ENCODE measurements at regions not wholly inside any gene's neighbourhood (a gene's known extent, or its start where the extent isn't known, plus 50 kb on each side); places are given as distances from the start of the nearest gene placed in this dataset.

GRCh38 chr15:35306361-35306981, 221.4 kb upstream of the NANOGP8 start:
- no peak for TF ChIP-seq CREB1 (IDR thresholded peaks at IDR 0.05; ENCODE audit: low read depth)
- TF ChIP-seq EGR1 (IDR thresholded peaks at IDR 0.05), result no peak
- TF ChIP-seq EP300 (IDR thresholded peaks at IDR 0.05; ENCODE audit: borderline replicate concordance), result no peak
- no peak for TF ChIP-seq TEAD4 (IDR thresholded peaks at IDR 0.05)
- peak; percentile 68 for TF ChIP-seq USF1 (IDR thresholded peaks at IDR 0.05)
- TF ChIP-seq FOXM1 (IDR thresholded peaks at IDR 0.05; ENCODE audit: borderline replicate concordance, low read depth), result no peak
- TF ChIP-seq NFIC (IDR thresholded peaks at IDR 0.05), result no peak
- no peak for TF ChIP-seq RAD21 (IDR thresholded peaks at IDR 0.05; ENCODE audit: low read depth)

GRCh38 chr15:35305946-35306345, 220.9 kb upstream of the NANOGP8 start:
- TF ChIP-seq ZBTB7A (IDR thresholded peaks at IDR 0.05; ENCODE audit: low read depth) (no peak), TCF12 (IDR thresholded peaks at IDR 0.05; ENCODE audit: low read depth) (no peak), FOXM1 (IDR thresholded peaks at IDR 0.05; ENCODE audit: borderline replicate concordance, low read depth) (no peak), MAX (IDR thresholded peaks at IDR 0.05) (no peak), RAD21 (IDR thresholded peaks at IDR 0.05; ENCODE audit: low read depth) (no peak), USF1 (IDR thresholded peaks at IDR 0.05) (no peak), CEBPB (IDR thresholded peaks at IDR 0.05) (no peak), EP300 (IDR thresholded peaks at IDR 0.05; ENCODE audit: borderline replicate concordance) (no peak), CREB1 (IDR thresholded peaks at IDR 0.05; ENCODE audit: low read depth) (no peak), YY1 (IDR thresholded peaks at IDR 0.05; ENCODE audit: low read depth) (no peak), TAF1 (IDR thresholded peaks at IDR 0.05; ENCODE audit: low read depth) (no peak), REST (IDR thresholded peaks at IDR 0.05; ENCODE audit: low read depth) (no peak), EGR1 (IDR thresholded peaks at IDR 0.05) (no peak), NFIC (IDR thresholded peaks at IDR 0.05) (no peak), TEAD4 (IDR thresholded peaks at IDR 0.05) (no peak)

GRCh38 chr15:35305031-35305550, 220.0 kb upstream of the NANOGP8 start:
- TF ChIP-seq USF1 (IDR thresholded peaks at IDR 0.05) (no peak), EP300 (IDR thresholded peaks at IDR 0.05; ENCODE audit: borderline replicate concordance) (no peak), ZBTB7A (IDR thresholded peaks at IDR 0.05; ENCODE audit: low read depth) (no peak), TCF12 (IDR thresholded peaks at IDR 0.05; ENCODE audit: low read depth) (no peak), EGR1 (IDR thresholded peaks at IDR 0.05) (no peak), RAD21 (IDR thresholded peaks at IDR 0.05; ENCODE audit: low read depth) (no peak), MAX (IDR thresholded peaks at IDR 0.05) (no peak), FOXM1 (IDR thresholded peaks at IDR 0.05; ENCODE audit: borderline replicate concordance, low read depth) (no peak), TAF1 (IDR thresholded peaks at IDR 0.05; ENCODE audit: low read depth) (no peak), TEAD4 (IDR thresholded peaks at IDR 0.05) (no peak), YY1 (IDR thresholded peaks at IDR 0.05; ENCODE audit: low read depth) (no peak), NFIC (IDR thresholded peaks at IDR 0.05) (no peak), REST (IDR thresholded peaks at IDR 0.05; ENCODE audit: low read depth) (no peak)

- TF ChIP-seq EP300 (IDR thresholded peaks at IDR 0.05; ENCODE audit: borderline replicate concordance), result no peak
- no peak for TF ChIP-seq FOXM1 (IDR thresholded peaks at IDR 0.05; ENCODE audit: borderline replicate concordance, low read depth)
- TF ChIP-seq TAF1 (IDR thresholded peaks at IDR 0.05; ENCODE audit: low read depth), result no peak
- TF ChIP-seq ZBTB7A (IDR thresholded peaks at IDR 0.05; ENCODE audit: low read depth), result no peak
- TF ChIP-seq CREB1 (IDR thresholded peaks at IDR 0.05; ENCODE audit: low read depth), result no peak
- no peak for TF ChIP-seq YY1 (IDR thresholded peaks at IDR 0.05; ENCODE audit: low read depth)
- no peak for TF ChIP-seq CEBPB (IDR thresholded peaks at IDR 0.05)
Measured at GRCh38 chr15:35304389-35304788, 219.3 kb upstream of the NANOGP8 start.

- no peak for TF ChIP-seq CREB1 (IDR thresholded peaks at IDR 0.05; ENCODE audit: low read depth)
- TF ChIP-seq FOXM1 (IDR thresholded peaks at IDR 0.05; ENCODE audit: borderline replicate concordance, low read depth), result no peak
- no peak for TF ChIP-seq TEAD4 (IDR thresholded peaks at IDR 0.05)
- TF ChIP-seq MAX (IDR thresholded peaks at IDR 0.05), result no peak
- no peak for TF ChIP-seq CEBPB (IDR thresholded peaks at IDR 0.05)
- no peak for TF ChIP-seq USF1 (IDR thresholded peaks at IDR 0.05)
- TF ChIP-seq EGR1 (IDR thresholded peaks at IDR 0.05), result no peak
- TF ChIP-seq REST (IDR thresholded peaks at IDR 0.05; ENCODE audit: low read depth), result no peak
- no peak for TF ChIP-seq EP300 (IDR thresholded peaks at IDR 0.05; ENCODE audit: borderline replicate concordance)
- TF ChIP-seq ZBTB7A (IDR thresholded peaks at IDR 0.05; ENCODE audit: low read depth), result no peak
- no peak for TF ChIP-seq TCF12 (IDR thresholded peaks at IDR 0.05; ENCODE audit: low read depth)
- TF ChIP-seq RAD21 (IDR thresholded peaks at IDR 0.05; ENCODE audit: low read depth), result no peak
- no peak for TF ChIP-seq YY1 (IDR thresholded peaks at IDR 0.05; ENCODE audit: low read depth)
- no peak for TF ChIP-seq TAF1 (IDR thresholded peaks at IDR 0.05; ENCODE audit: low read depth)
Measured at GRCh38 chr15:35302334-35302733, 217.2 kb upstream of the NANOGP8 start.

Measured in Ishikawa (cell line).